ENCODE measurements at regions not wholly inside any gene's neighbourhood (a gene's known extent, or its start where the extent isn't known, plus 50 kb on each side); places are given as distances from the start of the nearest gene placed in this dataset.

- no peak for DNase-seq
Measured at GRCh38 chr16:73202161-73202729, 154.3 kb upstream of the ZFHX3 start.

- no peak for DNase-seq
Measured at GRCh38 chr16:73199214-73199613, 151.3 kb upstream of the ZFHX3 start.

GRCh38 chr16:73198481-73198880, 150.6 kb upstream of the ZFHX3 start:
- no peak for DNase-seq

GRCh38 chr16:73197598-73197997, 149.7 kb upstream of the ZFHX3 start:
- no peak for DNase-seq

GRCh38 chr16:73196670-73197069, 148.7 kb upstream of the ZFHX3 start:
- DNase-seq, result peak; percentile 72

- no peak for DNase-seq
Measured at GRCh38 chr16:73193464-73193863, 145.5 kb upstream of the ZFHX3 start.

- no peak for DNase-seq
Measured at GRCh38 chr16:73192232-73192894, 144.4 kb upstream of the ZFHX3 start.

GRCh38 chr16:73191660-73192046, 143.7 kb upstream of the ZFHX3 start:
- DNase-seq, result no peak

GRCh38 chr16:73190688-73191659, 143.0 kb upstream of the ZFHX3 start:
- DNase-seq, result peak; percentile 8

GRCh38 chr16:73190256-73190655, 142.3 kb upstream of the ZFHX3 start:
- peak; percentile 34 for DNase-seq

GRCh38 chr16:73189136-73189535, 141.2 kb upstream of the ZFHX3 start:
- DNase-seq, result peak; percentile 16

- DNase-seq, result no peak
Measured at GRCh38 chr16:73186752-73187601, 139.0 kb upstream of the ZFHX3 start.

- no peak for DNase-seq
Measured at GRCh38 chr16:73185737-73186136, 137.8 kb upstream of the ZFHX3 start.

GRCh38 chr16:73183611-73184092, 135.7 kb upstream of the ZFHX3 start:
- DNase-seq, result no peak

- no peak for DNase-seq
Measured at GRCh38 chr16:73179705-73180331, 131.9 kb upstream of the ZFHX3 start.

- DNase-seq, result no peak
Measured at GRCh38 chr16:73177729-73178295, 129.9 kb upstream of the ZFHX3 start.

GRCh38 chr16:73176577-73177013, 128.7 kb upstream of the ZFHX3 start:
- DNase-seq, result peak; percentile 34

- no peak for DNase-seq
Measured at GRCh38 chr16:73172973-73173709, 125.2 kb upstream of the ZFHX3 start.

GRCh38 chr16:73172241-73172972, 124.5 kb upstream of the ZFHX3 start:
- no peak for DNase-seq

- no peak for DNase-seq
Measured at GRCh38 chr16:73171901-73172240, 123.9 kb upstream of the ZFHX3 start.

Data from inflammatory macrophage treated with lipopolysaccharide for 4 hours (primary cell).